GF-D8 (cell line): ENCODE measurements at regions not wholly inside any gene's neighbourhood (a gene's known extent, or its start where the extent isn't known, plus 50 kb on each side); places are given as distances from the start of the nearest gene placed in this dataset.

Experiments
- DNase-seq: peaks from one replicate; lab custom pipeline; 2025; lab: John Stamatoyannopoulos, UW

GRCh38 chr13:39968646-39969475, 313.4 kb downstream of the COG6 start:
- no peak for DNase-seq

- no peak for DNase-seq
Measured at GRCh38 chr13:39970177-39970846, 314.9 kb downstream of the COG6 start.

GRCh38 chr13:39971526-39971925, 316.1 kb downstream of the COG6 start:
- no peak for DNase-seq

GRCh38 chr13:39976481-39976880, 321.0 kb downstream of the COG6 start:
- no peak for DNase-seq

GRCh38 chr13:39981056-39981455, 325.6 kb downstream of the COG6 start:
- DNase-seq, result no peak

GRCh38 chr13:39982745-39983144, 327.3 kb downstream of the COG6 start:
- no peak for DNase-seq

- no peak for DNase-seq
Measured at GRCh38 chr13:39985071-39985470, 329.6 kb downstream of the COG6 start.

GRCh38 chr13:39988351-39988750, 332.9 kb downstream of the COG6 start:
- DNase-seq, result no peak

GRCh38 chr13:39998166-39998565, 342.7 kb downstream of the COG6 start:
- no peak for DNase-seq

GRCh38 chr13:40002016-40002415, 346.6 kb downstream of the COG6 start:
- no peak for DNase-seq

GRCh38 chr13:40013554-40013953, 358.1 kb downstream of the COG6 start:
- DNase-seq, result no peak

GRCh38 chr13:40016953-40017660, 361.6 kb downstream of the COG6 start:
- DNase-seq, result no peak

GRCh38 chr13:40017662-40018262, 362.3 kb downstream of the COG6 start:
- DNase-seq, result no peak

GRCh38 chr13:40023595-40024203, 368.2 kb downstream of the COG6 start:
- no peak for DNase-seq

- no peak for DNase-seq
Measured at GRCh38 chr13:40024204-40024966, 368.9 kb downstream of the COG6 start.

GRCh38 chr13:40024967-40025714, 369.7 kb downstream of the COG6 start:
- no peak for DNase-seq

GRCh38 chr13:40026174-40026585, 370.7 kb downstream of the COG6 start:
- DNase-seq, result no peak

- no peak for DNase-seq
Measured at GRCh38 chr13:40026741-40027140, 371.3 kb downstream of the COG6 start.

- no peak for DNase-seq
Measured at GRCh38 chr13:40028446-40028845, 373.0 kb downstream of the COG6 start.

- DNase-seq, result no peak
Measured at GRCh38 chr13:40031031-40031430, 375.6 kb downstream of the COG6 start.

GRCh38 chr13:40039061-40039460, 383.6 kb downstream of the COG6 start:
- no peak for DNase-seq
